ENCODE measurements at regions not wholly inside any gene's neighbourhood (a gene's known extent, or its start where the extent isn't known, plus 50 kb on each side); places are given as distances from the start of the nearest gene placed in this dataset.

GRCh38 chr5:66362046-66362445 is 217.9 kb downstream of the SREK1 start:
- no peak overlapping the region for H3K27ac Mint-ChIP-seq
- no peak overlapping the region for H3K27ac ChIP-seq (ENCODE audit: low read depth in 1 of 2, low read length in 2 of 2)
- ATAC-seq (ENCODE audit: poor library complexity), result no peak
- no peaks in the 10 kb centered on the region for H3K9me3 ChIP-seq (ENCODE audit: control insufficient read depth in 1 of 2, insufficient read depth in 1 of 2, low read length in 2 of 2)
- DNase-seq, result no peak
- no peaks in the 10 kb centered on the region for H3K36me3 Mint-ChIP-seq (ENCODE audit: low read depth)
- H3K9me3 Mint-ChIP-seq, result no peaks in the 10 kb centered on the region
- peaks cover 0 to 8% of the 10 kb centered on the region in 2 experiments for H3K27me3 ChIP-seq (ENCODE audit: control insufficient read depth in 1 of 2, insufficient read depth in 2 of 2, low read length in 2 of 2)
- CTCF ChIA-PET, result no interaction called here
- no peak overlapping the region for H3K4me3 ChIP-seq (ENCODE audit: low read length)
- intact Hi-C loops (cut with DNase I, micrococcal nuclease), result no loop called here
- POLR2A ChIA-PET, result no interaction called here
- no peak for TF ChIP-seq CTCF (IDR thresholded peaks at IDR 0.05)
- no peak overlapping the region for H3K4me3 Mint-ChIP-seq
- H3K36me3 ChIP-seq (ENCODE audit: insufficient read depth, low read length), result no peaks in the 10 kb centered on the region
- H3K27me3 Mint-ChIP-seq, result peaks cover 34% of the 10 kb centered on the region
- no peaks in the 10 kb centered on the region for H3K4me1 ChIP-seq (ENCODE audit: insufficient read depth, low read length)
- no peaks in the 10 kb centered on the region for H3K4me1 Mint-ChIP-seq (ENCODE audit: low read depth)

GRCh38 chr5:66362687-66363086 is 218.6 kb downstream of the SREK1 start:
- Histone ChIP-seq H3K9me3 (ENCODE audit: control insufficient read depth in 1 of 2, insufficient read depth in 1 of 2, low read length in 2 of 2) (no peaks in the 10 kb centered on the region), H3K4me1 (ENCODE audit: insufficient read depth, low read length) (no peaks in the 10 kb centered on the region), H3K36me3 (ENCODE audit: insufficient read depth, low read length) (no peaks in the 10 kb centered on the region), H3K27ac (ENCODE audit: low read depth in 1 of 2, low read length in 2 of 2) (no peak overlapping the region), H3K27me3 (ENCODE audit: control insufficient read depth in 1 of 2, insufficient read depth in 2 of 2, low read length in 2 of 2) (peaks cover 0 to 7% of the 10 kb centered on the region in 2 experiments), H3K4me3 (ENCODE audit: low read length) (no peak overlapping the region)
- intact Hi-C loops (cut with DNase I, micrococcal nuclease), result no loop called here
- no peak overlapping the region for H3K4me3 Mint-ChIP-seq
- ATAC-seq (ENCODE audit: poor library complexity) (no peak), DNase-seq (no peak)
- H3K36me3 Mint-ChIP-seq (ENCODE audit: low read depth), result no peaks in the 10 kb centered on the region
- TF ChIP-seq CTCF (IDR thresholded peaks at IDR 0.05), result no peak
- ChIA-PET POLR2A (no interaction called here), CTCF (no interaction called here)
- H3K27ac Mint-ChIP-seq, result no peak overlapping the region
- H3K9me3 Mint-ChIP-seq, result no peaks in the 10 kb centered on the region
- H3K27me3 Mint-ChIP-seq, result peaks cover 34% of the 10 kb centered on the region
- H3K4me1 Mint-ChIP-seq (ENCODE audit: low read depth), result no peaks in the 10 kb centered on the region

GRCh38 chr5:66363097-66363496 is 219.0 kb downstream of the SREK1 start:
- intact Hi-C loops (cut with DNase I, micrococcal nuclease), result no loop called here
- no peak overlapping the region for H3K27ac ChIP-seq (ENCODE audit: low read depth in 1 of 2, low read length in 2 of 2)
- TF ChIP-seq CTCF (IDR thresholded peaks at IDR 0.05), result no peak

More at GRCh38 chr5:66363097-66363496, 219.0 kb downstream of the SREK1 start:
- POLR2A ChIA-PET, result no interaction called here
- Histone ChIP-seq H3K27me3 (ENCODE audit: control insufficient read depth in 1 of 2, insufficient read depth in 2 of 2, low read length in 2 of 2) (peaks cover 0 to 5% of the 10 kb centered on the region in 2 experiments), H3K9me3 (ENCODE audit: control insufficient read depth in 1 of 2, insufficient read depth in 1 of 2, low read length in 2 of 2) (no peaks in the 10 kb centered on the region), H3K36me3 (ENCODE audit: insufficient read depth, low read length) (no peaks in the 10 kb centered on the region), H3K4me3 (ENCODE audit: low read length) (no peak overlapping the region), H3K4me1 (ENCODE audit: insufficient read depth, low read length) (no peaks in the 10 kb centered on the region)
- ATAC-seq (ENCODE audit: poor library complexity) (no peak), DNase-seq (no peak)
- Mint-ChIP-seq H3K9me3 (no peaks in the 10 kb centered on the region), H3K27me3 (peaks cover 31% of the 10 kb centered on the region), H3K27ac (no peak overlapping the region), H3K4me1 (ENCODE audit: low read depth) (no peaks in the 10 kb centered on the region), H3K4me3 (no peak overlapping the region), H3K36me3 (ENCODE audit: low read depth) (no peaks in the 10 kb centered on the region)
- CTCF ChIA-PET, result no interaction called here
